Loucy (cell line): ENCODE measurements at regions not wholly inside any gene's neighbourhood (a gene's known extent, or its start where the extent isn't known, plus 50 kb on each side); places are given as distances from the start of the nearest gene placed in this dataset.

Experiments used
- H2AFZ ChIP-seq: fragments of 200-600 bp; sonication (generic); 2 replicates; pipeline ENCODE4 v1.6.0; 2016; ENCODE audit warnings: antibody characterized with exemption, mild to moderate bottlenecking, low read length, moderate library complexity
- H3F3A ChIP-seq: fragments of 200-600 bp; 2 replicates; pipeline ENCODE4 v1.6.0; 2016; ENCODE audit warnings: antibody characterized with exemption, low read depth, mild to moderate bottlenecking
- H3K27me3 ChIP-seq: fragments of 200-600 bp; sonication (generic); 2 replicates; pipeline ENCODE4 v1.6.1; 2014; ENCODE audit warnings: low read length, mild to moderate bottlenecking; ENCODE audit not compliant: insufficient read depth, poor library complexity, severe bottlenecking
- H3K36me3 ChIP-seq: fragments of 200-600 bp; sonication (generic); 2 replicates; pipeline ENCODE4 v1.6.1; 2016; ENCODE audit warnings: low read length; ENCODE audit not compliant: insufficient read depth
- H3K4me1 ChIP-seq: fragments of 200-600 bp; sonication (generic); 2 replicates; pipeline ENCODE4 v1.5.1; 2014; ENCODE audit warnings: low read length, mild to moderate bottlenecking; ENCODE audit not compliant: insufficient read depth, poor library complexity, severe bottlenecking
- H3K4me2 ChIP-seq: fragments of 200-600 bp; sonication (generic); 2 replicates; pipeline ENCODE4 v1.6.0; 2014; ENCODE audit warnings: antibody characterized with exemption, low read length, low read depth, mild to moderate bottlenecking; ENCODE audit not compliant: poor library complexity, severe bottlenecking
- H3K4me3 ChIP-seq: fragments of 200-600 bp; sonication (generic); 2 replicates; pipeline ENCODE4 v1.5.1; 2014; ENCODE audit warnings: low read length, mild to moderate bottlenecking, mixed read lengths; ENCODE audit not compliant: poor library complexity, severe bottlenecking
- H3K79me2 ChIP-seq: fragments of 200-600 bp; sonication (generic); 2 replicates; pipeline ENCODE4 v1.6.1; 2014; ENCODE audit warnings: low read length; ENCODE audit not compliant: insufficient read depth
- H3K9ac ChIP-seq: fragments of 200-600 bp; sonication (generic); 2 replicates; pipeline ENCODE4 v1.6.0; 2014; ENCODE audit warnings: mild to moderate bottlenecking, low read depth, low read length, moderate library complexity; ENCODE audit not compliant: poor library complexity, severe bottlenecking
- H3K9me2 ChIP-seq: fragments of 200-600 bp; sonication (generic); replicated peaks from 2 replicates; pipeline ENCODE4 v1.6.1; 2016; ENCODE audit warnings: low read depth, low read length, mixed read lengths
- H3K9me3 ChIP-seq: fragments of 200-600 bp; sonication (generic); 2 replicates; pipeline ENCODE4 v1.6.1; 2014; ENCODE audit warnings: mild to moderate bottlenecking, antibody characterized with exemption, low read length, low read depth; ENCODE audit not compliant: insufficient read depth
- H4K20me1 ChIP-seq: fragments of 200-600 bp; sonication (generic); 2 replicates; pipeline ENCODE4 v1.6.0; 2014; ENCODE audit warnings: antibody characterized with exemption, low read length, mild to moderate bottlenecking; ENCODE audit not compliant: insufficient read depth, poor library complexity, severe bottlenecking
- EZH2phosphoT487 ChIP-seq: fragments of 200-600 bp; IDR thresholded peaks from 2 replicates; pipeline ENCODE4 v1.6.1; 2018; ENCODE audit warnings: antibody characterized with exemption, mild to moderate bottlenecking, moderate library complexity, borderline replicate concordance
- TF ChIP-seq, protein P1 (sequence below): fragments of 200-600 bp; sonication (generic); conservative IDR thresholded peaks from 2 replicates; pipeline ENCODE4 v1.5.1; 2014; ENCODE audit warnings: mild to moderate bottlenecking, antibody characterized with exemption, low read length

DNA sequence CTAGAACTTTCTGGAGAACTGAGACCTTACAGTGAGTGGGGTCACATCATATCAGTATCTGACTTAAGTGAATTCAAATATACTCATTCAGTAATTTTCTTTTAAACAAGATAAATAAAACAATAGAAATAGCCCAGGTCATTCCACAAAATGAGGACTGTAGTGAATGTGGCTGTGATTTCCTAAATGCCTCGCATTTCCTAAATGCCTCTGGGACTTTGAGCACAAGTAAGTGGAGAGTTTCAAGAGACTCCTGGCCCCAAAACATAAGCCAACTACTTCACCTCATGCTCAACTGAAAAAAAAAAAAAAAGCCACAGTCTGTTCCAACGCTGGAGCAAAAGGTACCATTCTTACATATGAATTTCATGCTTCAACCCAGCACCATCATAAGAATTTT, 81.5 kb downstream of the ZNF281 start:
- Histone ChIP-seq H3F3A (no peaks in the 10 kb centered on the region), H3K9me2 (no peaks in the 10 kb centered on the region), H3K9ac (no peak overlapping the region), H3K36me3 (no peaks in the 10 kb centered on the region), H2AFZ (no peak overlapping the region), H3K79me2 (no peaks in the 10 kb centered on the region), H3K4me2 (no peak overlapping the region), H4K20me1 (no peaks in the 10 kb centered on the region), H3K27me3 (no peaks in the 10 kb centered on the region), H3K9me3 (no peaks in the 10 kb centered on the region), H3K4me3 (no peak overlapping the region), H3K4me1 (no peaks in the 10 kb centered on the region)
- TF ChIP-seq, protein P1, sequence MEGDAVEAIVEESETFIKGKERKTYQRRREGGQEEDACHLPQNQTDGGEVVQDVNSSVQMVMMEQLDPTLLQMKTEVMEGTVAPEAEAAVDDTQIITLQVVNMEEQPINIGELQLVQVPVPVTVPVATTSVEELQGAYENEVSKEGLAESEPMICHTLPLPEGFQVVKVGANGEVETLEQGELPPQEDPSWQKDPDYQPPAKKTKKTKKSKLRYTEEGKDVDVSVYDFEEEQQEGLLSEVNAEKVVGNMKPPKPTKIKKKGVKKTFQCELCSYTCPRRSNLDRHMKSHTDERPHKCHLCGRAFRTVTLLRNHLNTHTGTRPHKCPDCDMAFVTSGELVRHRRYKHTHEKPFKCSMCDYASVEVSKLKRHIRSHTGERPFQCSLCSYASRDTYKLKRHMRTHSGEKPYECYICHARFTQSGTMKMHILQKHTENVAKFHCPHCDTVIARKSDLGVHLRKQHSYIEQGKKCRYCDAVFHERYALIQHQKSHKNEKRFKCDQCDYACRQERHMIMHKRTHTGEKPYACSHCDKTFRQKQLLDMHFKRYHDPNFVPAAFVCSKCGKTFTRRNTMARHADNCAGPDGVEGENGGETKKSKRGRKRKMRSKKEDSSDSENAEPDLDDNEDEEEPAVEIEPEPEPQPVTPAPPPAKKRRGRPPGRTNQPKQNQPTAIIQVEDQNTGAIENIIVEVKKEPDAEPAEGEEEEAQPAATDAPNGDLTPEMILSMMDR = no peak
- no peak for TF ChIP-seq EZH2phosphoT487

DNA sequence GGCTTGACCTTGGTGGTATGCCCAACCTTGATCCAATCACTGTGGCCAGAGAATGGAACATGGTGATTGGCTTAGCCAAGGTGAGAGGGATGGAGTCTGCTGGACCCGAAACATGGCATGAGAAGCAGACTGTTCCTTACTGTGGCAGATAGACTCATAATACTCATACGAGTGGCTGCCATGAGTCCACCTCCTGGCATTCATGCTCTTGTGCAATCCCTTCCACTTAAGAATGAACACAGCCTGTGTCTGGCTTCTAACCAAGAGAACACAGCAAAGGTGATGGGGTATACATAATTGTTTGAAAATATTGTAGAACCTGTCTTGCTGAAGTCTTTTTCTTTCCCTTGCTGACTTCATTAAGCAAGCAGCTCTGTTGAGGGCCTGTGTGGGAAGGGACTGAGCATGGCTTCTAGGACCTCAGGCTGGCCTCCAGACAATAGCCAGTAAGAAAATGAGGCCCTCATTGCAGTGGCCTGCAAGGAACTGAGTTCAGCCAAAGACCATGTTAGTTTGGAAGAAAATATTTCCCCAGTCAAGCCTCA, 85.9 kb downstream of the ZNF281 start:
- no peak overlapping the region for H3K9ac ChIP-seq

DNA sequence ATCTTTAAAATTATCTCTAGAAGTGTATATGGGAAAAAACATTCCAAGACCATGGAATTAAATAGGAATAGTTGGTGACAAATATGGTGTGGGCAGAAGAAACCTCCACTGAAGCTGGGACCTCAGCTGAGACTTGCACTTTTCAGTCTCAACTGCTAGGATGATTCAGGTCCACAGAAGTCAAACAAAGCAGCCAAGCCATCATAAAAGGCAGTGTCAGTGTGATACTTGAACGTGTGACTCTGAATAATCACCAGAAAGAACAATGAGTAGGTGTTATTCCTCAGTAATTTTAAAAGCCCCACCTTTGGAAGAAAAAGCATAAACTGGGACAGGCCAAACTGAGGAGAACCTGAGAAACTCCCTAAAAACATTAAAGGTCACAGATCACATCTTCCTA, 90.7 kb downstream of the ZNF281 start:
- Histone ChIP-seq H4K20me1 (no peaks in the 10 kb centered on the region), H3K9me3 (no peaks in the 10 kb centered on the region), H3K36me3 (no peaks in the 10 kb centered on the region), H3K27me3 (no peaks in the 10 kb centered on the region), H3K79me2 (no peaks in the 10 kb centered on the region), H3K4me1 (no peaks in the 10 kb centered on the region), H3F3A (no peaks in the 10 kb centered on the region), H3K4me3 (no peak overlapping the region), H2AFZ (no peak overlapping the region), H3K9me2 (no peaks in the 10 kb centered on the region), H3K4me2 (no peak overlapping the region), H3K9ac (no peak overlapping the region)
- no peak for TF ChIP-seq EZH2phosphoT487
- TF ChIP-seq, protein P1 = no peak

More for the DNA sequence above, 85.9 kb downstream of the ZNF281 start:
- Histone ChIP-seq H3F3A (no peaks in the 10 kb centered on the region), H2AFZ (no peak overlapping the region), H3K4me3 (no peak overlapping the region), H3K9me3 (no peaks in the 10 kb centered on the region), H3K27me3 (no peaks in the 10 kb centered on the region), H3K9me2 (no peaks in the 10 kb centered on the region), H3K4me2 (no peak overlapping the region), H3K79me2 (no peaks in the 10 kb centered on the region), H4K20me1 (no peaks in the 10 kb centered on the region), H3K36me3 (no peaks in the 10 kb centered on the region), H3K4me1 (no peaks in the 10 kb centered on the region)
- TF ChIP-seq, protein P1 = no peak
- TF ChIP-seq EZH2phosphoT487 = no peak
